Lower lobe of right lung (tissue), 2 donors: ENCODE measurements at regions not wholly inside any gene's neighbourhood (a gene's known extent, or its start where the extent isn't known, plus 50 kb on each side); places are given as distances from the start of the nearest gene placed in this dataset.

Experiments
- ATAC-seq, 2 donors: fragments of 200-7000 bp; cut with Tn5 transposase; one replicate each; pipeline ENCODE4 v1.9.1; 2020 to 2022; ENCODE audit warnings: mild to moderate bottlenecking in 2 of 2, moderate library complexity in 2 of 2
- DNase-seq: peaks from one replicate; pipeline ENCODE4 v3.0.0-alpha.2; 2020
- H3K27ac ChIP-seq: fragments of 200-600 bp; one replicate; pipeline ENCODE4 v1.8.0; 2022
- H3K27me3 ChIP-seq: fragments of 200-600 bp; one replicate; pipeline ENCODE4 v1.8.0; 2022; ENCODE audit warnings: low read depth
- H3K36me3 ChIP-seq: fragments of 200-600 bp; one replicate; pipeline ENCODE4 v1.8.0; 2022; ENCODE audit warnings: mild to moderate bottlenecking
- H3K4me1 ChIP-seq: fragments of 200-600 bp; one replicate; pipeline ENCODE4 v1.8.0; 2022
- H3K4me3 ChIP-seq: fragments of 200-600 bp; one replicate; pipeline ENCODE4 v1.8.0; 2022; ENCODE audit warnings: mild to moderate bottlenecking
- H3K9me3 ChIP-seq: fragments of 200-600 bp; one replicate; pipeline ENCODE4 v1.8.0; 2022
- CTCF ChIP-seq: fragments of 200-600 bp; IDR thresholded peaks from one replicate; pipeline ENCODE4 v1.8.0; 2022; ENCODE audit warnings: antibody characterized with exemption, mild to moderate bottlenecking
- intact Hi-C: fragments of 100-400 bp; cut with DNase I; formaldehyde crosslinking; loops from one replicate; pipeline ENCODE4 v1.11.0; 2022
- donor health status: DM: no; HTN: yes; CAD: no; lungs with severe emphysema.

- ATAC-seq (no peak), DNase-seq (no peak)
- Histone ChIP-seq H3K36me3 (no peaks in the 10 kb centered on the region), H3K9me3 (no peaks in the 10 kb centered on the region), H3K27me3 (no peaks in the 10 kb centered on the region), H3K4me1 (no peaks in the 10 kb centered on the region), H3K27ac (no peak overlapping the region), H3K4me3 (no peak overlapping the region)
- TF ChIP-seq CTCF, result no peak
- intact Hi-C loops, result no loop called here
These were observed 52.2 kb downstream of the FAT3 start for GRCh38 chr11:92276773-92277172.

GRCh38 chr11:92277871-92278270 lies 53.3 kb downstream of the FAT3 start:
- H3K27ac ChIP-seq, result no peak overlapping the region
- H3K4me3 ChIP-seq, result no peak overlapping the region
- no peaks in the 10 kb centered on the region for H3K27me3 ChIP-seq
- H3K4me1 ChIP-seq, result no peaks in the 10 kb centered on the region
- ATAC-seq (no peak), DNase-seq (no peak)
- intact Hi-C loops, result no loop called here
- H3K9me3 ChIP-seq, result no peaks in the 10 kb centered on the region
- no peaks in the 10 kb centered on the region for H3K36me3 ChIP-seq
- no peak for TF ChIP-seq CTCF

- Histone ChIP-seq H3K36me3 (no peaks in the 10 kb centered on the region), H3K27me3 (no peaks in the 10 kb centered on the region), H3K4me3 (no peak overlapping the region), H3K4me1 (no peaks in the 10 kb centered on the region), H3K27ac (no peak overlapping the region), H3K9me3 (no peaks in the 10 kb centered on the region)
- intact Hi-C loops, result no loop called here
- TF ChIP-seq CTCF, result no peak
- ATAC-seq, result no peak
- DNase-seq, result no peak
These were observed 54.3 kb downstream of the FAT3 start for GRCh38 chr11:92278791-92279433.

GRCh38 chr11:92284107-92284506 lies 59.5 kb downstream of the FAT3 start:
- DNase-seq (no peak), ATAC-seq (no peak)
- Histone ChIP-seq H3K27ac (no peak overlapping the region), H3K36me3 (no peaks in the 10 kb centered on the region), H3K9me3 (no peaks in the 10 kb centered on the region), H3K27me3 (no peaks in the 10 kb centered on the region), H3K4me3 (no peak overlapping the region), H3K4me1 (no peaks in the 10 kb centered on the region)
- no peak for TF ChIP-seq CTCF
- intact Hi-C loops, result no loop called here

- no peaks in the 10 kb centered on the region for H3K9me3 ChIP-seq
- H3K4me1 ChIP-seq, result no peaks in the 10 kb centered on the region
- ATAC-seq (peak in 1 of 2 donors; percentile 34), DNase-seq (no peak)
- no peak for TF ChIP-seq CTCF
- H3K36me3 ChIP-seq, result no peaks in the 10 kb centered on the region
- no peak overlapping the region for H3K27ac ChIP-seq
- intact Hi-C loops, result no loop called here
- H3K27me3 ChIP-seq, result no peaks in the 10 kb centered on the region
- H3K4me3 ChIP-seq, result no peak overlapping the region
These were observed 59.9 kb downstream of the FAT3 start for GRCh38 chr11:92284558-92284957.
